ENCODE measurements at regions not wholly inside any gene's neighbourhood (a gene's known extent, or its start where the extent isn't known, plus 50 kb on each side); places are given as distances from the start of the nearest gene placed in this dataset.

DNA sequence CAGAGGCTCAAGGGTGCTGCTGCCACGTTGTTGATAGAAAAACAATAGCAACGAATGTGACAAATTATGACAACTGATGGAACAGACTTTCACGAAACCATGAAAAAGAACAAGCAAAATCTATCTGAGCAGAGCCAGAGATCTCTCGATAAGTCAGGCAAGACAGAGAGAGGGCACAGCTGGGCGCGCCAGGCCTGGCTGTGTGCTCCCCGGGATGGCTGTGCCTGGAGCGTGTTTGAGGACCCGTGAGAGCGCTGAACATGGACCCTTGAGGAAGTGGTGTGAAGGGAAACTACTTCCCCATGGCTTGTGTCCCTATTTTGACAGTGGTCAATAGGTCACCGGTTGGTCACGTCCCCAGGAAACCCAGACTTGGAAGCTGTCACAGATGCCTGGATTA lies 83.1 kb upstream of the FGF3 start:
- DNase-seq (ENCODE audit: insufficient read length, low spot score) = no peak

DNA sequence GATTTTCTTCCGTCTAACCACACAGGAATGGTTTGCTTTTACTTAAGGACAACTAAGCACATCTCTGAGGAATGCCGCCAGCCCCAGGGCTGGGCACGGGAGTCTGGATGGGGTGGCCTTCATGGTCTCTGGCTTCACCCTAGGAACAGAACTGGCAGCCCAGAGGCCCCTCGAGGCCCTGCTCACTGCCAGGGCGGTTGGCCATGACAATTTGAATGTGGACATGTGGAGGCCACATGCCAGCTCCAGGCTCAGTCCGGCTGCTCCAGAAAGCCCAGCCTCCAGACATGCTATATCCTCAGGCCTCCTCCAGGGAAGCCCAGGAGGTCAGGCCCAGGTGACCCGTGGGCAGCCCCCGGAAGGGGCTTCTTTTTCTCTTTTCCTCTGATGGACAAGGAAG lies 84.0 kb upstream of the FGF3 start:
- FAIRE-seq (no peak), DNase-seq (ENCODE audit: insufficient read length, low spot score) (no peak)
- TF ChIP-seq POLR2A (IDR thresholded peaks at IDR 0.05; ENCODE audit: low read depth, low read length) (no peak), PAX5 (IDR thresholded peaks at IDR 0.05; ENCODE audit: insufficient read depth, low read length, severe bottlenecking) (no peak), SPI1 (IDR thresholded peaks at IDR 0.05; ENCODE audit: low read depth, low read length) (no peak), POU2F2 (IDR thresholded peaks at IDR 0.05; ENCODE audit: low read depth, low read length) (no peak), TAF1 (IDR thresholded peaks at IDR 0.05; ENCODE audit: low read depth, low read length) (no peak), POLR2AphosphoS5 (IDR thresholded peaks at IDR 0.05; ENCODE audit: low read depth, low read length) (no peak)

More for the DNA sequence above, 83.1 kb upstream of the FGF3 start:
- TF ChIP-seq POU2F2 (IDR thresholded peaks at IDR 0.05; ENCODE audit: low read depth, low read length) (no peak), TAF1 (IDR thresholded peaks at IDR 0.05; ENCODE audit: low read depth, low read length) (no peak), POLR2A (IDR thresholded peaks at IDR 0.05; ENCODE audit: low read depth, low read length) (no peak), SPI1 (IDR thresholded peaks at IDR 0.05; ENCODE audit: low read depth, low read length) (no peak), POLR2AphosphoS5 (IDR thresholded peaks at IDR 0.05; ENCODE audit: low read depth, low read length) (no peak), PAX5 (IDR thresholded peaks at IDR 0.05; ENCODE audit: insufficient read depth, low read length, severe bottlenecking) (no peak)
- no peak for FAIRE-seq

DNA sequence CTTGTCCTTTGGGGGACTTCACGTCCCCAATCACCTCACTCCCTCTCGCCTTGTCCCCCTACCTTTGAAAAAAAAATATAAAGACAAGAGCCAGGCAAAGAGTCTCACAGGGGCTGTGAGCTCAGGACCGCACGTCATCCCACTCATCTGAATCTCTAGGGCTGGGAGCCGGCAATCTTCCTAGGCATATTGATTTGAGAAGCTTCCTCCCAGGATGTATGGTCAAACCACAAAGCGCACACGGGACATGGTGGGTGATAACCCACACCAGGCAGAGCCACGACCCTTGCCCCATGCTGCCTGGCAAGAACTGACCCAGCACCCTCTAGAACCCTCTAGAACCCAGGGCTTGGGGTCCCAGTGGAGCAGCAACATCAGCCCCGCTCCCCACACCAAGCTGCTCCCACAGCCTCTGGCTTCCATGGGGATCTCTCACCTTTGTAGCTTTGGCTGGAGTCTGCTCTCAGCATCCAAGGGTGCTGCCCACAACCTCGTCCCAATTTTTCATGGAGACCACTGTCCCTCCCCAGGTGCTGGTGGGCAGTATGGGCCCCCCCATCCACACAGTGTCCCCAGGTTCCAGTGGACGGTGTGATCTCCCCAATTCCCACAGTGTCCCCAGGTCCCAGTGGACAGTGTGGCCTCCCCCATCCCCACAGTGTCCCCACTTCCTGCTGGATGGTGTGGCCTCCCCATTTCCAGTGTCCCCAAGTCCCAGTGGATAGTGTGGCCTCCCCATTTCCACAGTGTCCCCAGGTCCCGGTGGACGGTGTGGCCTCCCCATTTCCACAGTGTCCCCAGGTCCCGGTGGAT lies 85.2 kb upstream of the FGF3 start:
- no peak for TF ChIP-seq SPI1 (IDR thresholded peaks at IDR 0.05; ENCODE audit: low read depth, low read length)
- TF ChIP-seq POU2F2 (IDR thresholded peaks at IDR 0.05; ENCODE audit: low read depth, low read length) = no peak
- DNase-seq (ENCODE audit: insufficient read length, low spot score) (no peak), FAIRE-seq (no peak)

DNA sequence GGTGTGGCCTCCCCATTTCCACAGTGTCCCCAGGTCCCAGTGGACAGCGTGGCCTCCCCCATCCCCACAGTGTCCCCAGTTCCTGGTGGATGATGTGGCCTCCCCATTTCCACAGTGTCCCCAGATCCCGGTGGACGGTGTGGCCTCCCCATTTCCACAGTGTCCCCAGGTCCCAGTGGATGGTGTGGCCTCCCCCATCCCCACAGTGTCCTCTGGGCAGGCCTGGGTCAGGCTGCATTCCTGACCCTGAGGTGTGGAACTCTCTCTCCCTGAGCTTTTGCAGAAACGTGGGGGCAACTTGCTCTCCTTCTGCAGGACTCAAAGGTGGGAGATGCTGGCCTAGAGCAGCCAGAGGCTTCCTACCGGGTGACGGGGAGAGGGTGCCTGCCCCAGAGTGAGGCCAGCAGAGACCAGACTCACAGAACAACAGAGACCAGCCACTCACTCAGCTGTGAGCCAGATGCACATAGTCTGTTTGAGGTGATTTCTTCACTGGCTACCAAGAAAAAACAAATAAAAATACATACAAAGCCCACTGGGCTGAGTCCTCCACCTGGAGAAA lies 85.8 kb upstream of the FGF3 start:
- DNase-seq (ENCODE audit: insufficient read length, low spot score) (no peak), FAIRE-seq (no peak)
- no peak for TF ChIP-seq PAX5 (IDR thresholded peaks at IDR 0.05; ENCODE audit: insufficient read depth, low read length, severe bottlenecking)
- TF ChIP-seq POLR2AphosphoS5 (IDR thresholded peaks at IDR 0.05; ENCODE audit: low read depth, low read length) = no peak
- no peak for TF ChIP-seq POU2F2 (IDR thresholded peaks at IDR 0.05; ENCODE audit: low read depth, low read length)
- no peak for TF ChIP-seq TAF1 (IDR thresholded peaks at IDR 0.05; ENCODE audit: low read depth, low read length)
- no peak for TF ChIP-seq POLR2A (IDR thresholded peaks at IDR 0.05; ENCODE audit: low read depth, low read length)
- TF ChIP-seq SPI1 (IDR thresholded peaks at IDR 0.05; ENCODE audit: low read depth, low read length) = no peak

DNA sequence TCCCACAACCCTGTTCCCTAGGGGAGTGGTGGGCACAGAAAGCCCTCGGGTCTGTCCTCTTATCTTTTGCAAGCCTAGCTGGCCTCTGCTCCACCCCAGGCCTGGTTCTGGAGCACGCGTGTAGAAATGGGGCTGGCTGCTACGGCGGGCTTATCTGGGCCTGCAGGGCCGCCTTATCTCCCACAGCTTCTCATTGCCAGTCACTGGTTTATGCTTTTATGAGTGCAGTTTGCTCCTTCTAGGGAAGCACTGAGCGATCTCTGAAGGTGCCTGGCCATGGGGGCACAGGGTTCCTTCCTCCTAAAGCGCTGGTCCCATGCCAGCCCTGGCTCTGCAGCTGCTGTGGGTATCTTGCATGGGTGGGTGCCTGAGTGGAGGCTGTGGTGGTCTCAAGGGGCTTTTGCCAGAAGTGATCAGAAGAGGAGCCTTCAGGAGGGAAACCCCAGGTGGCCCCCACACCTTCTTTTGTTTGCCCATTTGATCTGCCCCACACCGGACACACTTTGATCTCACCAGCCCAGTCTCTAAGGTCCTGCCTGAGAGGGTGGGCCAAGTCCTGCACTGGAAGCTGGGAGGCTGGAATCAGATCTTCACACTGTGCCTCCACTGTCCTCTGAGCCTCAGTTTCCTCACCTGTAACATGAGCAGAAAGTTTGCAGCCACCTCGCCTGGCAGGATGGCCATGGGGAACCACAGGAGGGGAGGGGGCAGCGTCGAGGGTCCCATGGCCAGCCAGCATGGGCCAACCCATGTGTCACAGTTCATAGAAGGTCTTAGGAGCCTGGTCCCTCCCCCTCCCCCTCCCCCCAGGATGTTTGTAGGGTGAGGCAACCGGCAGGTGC lies 86.6 kb upstream of the FGF3 start:
- FAIRE-seq = no peak
- TF ChIP-seq SPI1 (IDR thresholded peaks at IDR 0.05; ENCODE audit: low read depth, low read length) = no peak
- no peak for TF ChIP-seq POLR2A (IDR thresholded peaks at IDR 0.05; ENCODE audit: low read depth, low read length)
- TF ChIP-seq PAX5 (IDR thresholded peaks at IDR 0.05; ENCODE audit: insufficient read depth, low read length, severe bottlenecking) = no peak
- TF ChIP-seq POLR2AphosphoS5 (IDR thresholded peaks at IDR 0.05; ENCODE audit: low read depth, low read length) = no peak
- TF ChIP-seq TAF1 (IDR thresholded peaks at IDR 0.05; ENCODE audit: low read depth, low read length) = no peak
- no peak for TF ChIP-seq POU2F2 (IDR thresholded peaks at IDR 0.05; ENCODE audit: low read depth, low read length)
- no peak for DNase-seq (ENCODE audit: insufficient read length, low spot score)

DNA sequence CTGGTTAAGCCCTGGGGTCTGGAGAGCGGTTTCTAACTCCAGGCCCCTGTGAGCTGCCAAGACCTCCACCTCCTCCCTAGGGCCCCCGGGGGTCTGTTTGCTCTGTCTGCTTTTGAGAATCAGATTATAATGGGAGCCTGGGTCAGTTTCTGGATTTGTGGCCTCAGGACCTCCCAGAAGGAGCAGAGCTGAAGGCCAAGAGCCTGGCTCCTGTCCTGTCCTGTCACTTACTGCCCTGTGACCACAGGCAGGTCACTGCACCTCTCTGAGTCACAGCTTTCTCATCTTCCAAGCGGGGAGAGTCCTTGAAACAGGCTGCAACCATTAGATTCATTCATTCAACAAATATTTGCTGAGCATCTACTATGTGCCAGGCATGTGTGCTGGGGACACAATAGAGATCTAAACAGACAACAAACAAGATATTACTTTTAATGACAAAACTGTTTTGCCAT lies 87.3 kb upstream of the FGF3 start:
- no peak for DNase-seq (ENCODE audit: insufficient read length, low spot score)
- TF ChIP-seq PAX5 (IDR thresholded peaks at IDR 0.05; ENCODE audit: insufficient read depth, low read length, severe bottlenecking) (no peak), POLR2AphosphoS5 (IDR thresholded peaks at IDR 0.05; ENCODE audit: low read depth, low read length) (no peak), TAF1 (IDR thresholded peaks at IDR 0.05; ENCODE audit: low read depth, low read length) (no peak), POU2F2 (IDR thresholded peaks at IDR 0.05; ENCODE audit: low read depth, low read length) (no peak), POLR2A (IDR thresholded peaks at IDR 0.05; ENCODE audit: low read depth, low read length) (no peak), SPI1 (IDR thresholded peaks at IDR 0.05; ENCODE audit: low read depth, low read length) (no peak)
- FAIRE-seq = no peak

DNA sequence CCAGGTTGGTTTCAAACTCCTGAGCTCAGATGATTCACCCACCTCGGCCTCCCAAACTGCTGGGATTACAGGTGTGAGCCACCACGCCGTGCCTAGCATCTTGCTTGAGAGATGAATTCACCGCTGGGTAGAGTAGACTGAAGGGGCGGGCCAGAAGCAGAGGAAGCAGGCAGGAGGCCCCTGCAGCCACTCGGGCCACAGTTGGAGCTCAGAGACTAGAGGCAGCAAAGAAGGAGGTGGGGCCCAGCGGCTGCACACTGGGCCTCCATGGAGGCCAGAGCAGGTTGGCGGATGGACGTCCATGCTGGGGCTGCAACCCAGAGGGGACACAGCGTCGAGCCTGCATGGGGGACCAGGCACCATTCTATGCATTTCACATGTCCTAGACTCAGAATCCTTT lies 88.4 kb upstream of the FGF3 start:
- FAIRE-seq (no peak), DNase-seq (ENCODE audit: insufficient read length, low spot score) (no peak)
- TF ChIP-seq POLR2AphosphoS5 (IDR thresholded peaks at IDR 0.05; ENCODE audit: low read depth, low read length) (no peak), SPI1 (IDR thresholded peaks at IDR 0.05; ENCODE audit: low read depth, low read length) (no peak), POLR2A (IDR thresholded peaks at IDR 0.05; ENCODE audit: low read depth, low read length) (no peak), POU2F2 (IDR thresholded peaks at IDR 0.05; ENCODE audit: low read depth, low read length) (no peak), PAX5 (IDR thresholded peaks at IDR 0.05; ENCODE audit: insufficient read depth, low read length, severe bottlenecking) (no peak), TAF1 (IDR thresholded peaks at IDR 0.05; ENCODE audit: low read depth, low read length) (no peak)

DNA sequence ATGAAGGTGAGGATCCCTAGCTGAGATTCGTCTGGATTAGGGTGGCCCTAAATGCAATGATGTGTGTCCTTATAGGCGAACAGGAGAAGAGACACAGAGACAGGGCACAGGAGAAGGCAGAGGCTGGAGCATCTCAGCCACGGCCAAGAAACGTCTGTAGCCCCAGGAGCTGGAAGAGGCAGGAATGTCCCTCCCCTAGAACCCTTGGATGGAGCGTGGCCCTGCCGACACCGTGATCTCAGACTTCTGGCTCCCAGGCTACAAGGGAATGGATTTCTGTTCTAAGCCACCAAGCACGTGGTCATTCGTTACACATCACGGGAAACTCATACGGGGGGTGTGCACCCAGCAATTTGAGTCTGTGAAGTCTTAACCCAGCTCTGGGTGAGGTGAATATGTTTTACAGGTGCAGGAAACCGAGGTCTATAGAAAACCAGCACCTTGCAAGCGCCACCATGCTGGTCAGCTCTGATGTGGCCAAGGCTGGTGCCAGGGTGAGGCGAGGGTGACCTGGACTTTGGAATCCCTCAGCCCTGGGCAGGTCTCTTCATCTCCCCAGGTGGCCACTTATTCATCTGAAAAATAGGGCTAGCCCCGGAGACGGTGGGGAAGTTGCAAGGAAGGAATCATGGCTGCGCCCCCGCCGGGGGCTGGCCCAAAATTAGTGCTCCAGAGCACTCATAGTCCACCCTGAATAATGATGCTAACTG lies 89.5 kb upstream of the FGF3 start:
- DNase-seq (ENCODE audit: insufficient read length, low spot score) (no peak), FAIRE-seq (no peak)

More for the DNA sequence above, 89.5 kb upstream of the FGF3 start:
- TF ChIP-seq POLR2A (IDR thresholded peaks at IDR 0.05; ENCODE audit: low read depth, low read length) (no peak), POLR2AphosphoS5 (IDR thresholded peaks at IDR 0.05; ENCODE audit: low read depth, low read length) (no peak), SPI1 (IDR thresholded peaks at IDR 0.05; ENCODE audit: low read depth, low read length) (no peak), PAX5 (IDR thresholded peaks at IDR 0.05; ENCODE audit: insufficient read depth, low read length, severe bottlenecking) (no peak), TAF1 (IDR thresholded peaks at IDR 0.05; ENCODE audit: low read depth, low read length) (no peak), POU2F2 (IDR thresholded peaks at IDR 0.05; ENCODE audit: low read depth, low read length) (no peak)

Data from GM12891 (cell line).